Peyer's patch (tissue), 4 donors: ENCODE measurements at regions not wholly inside any gene's neighbourhood (a gene's known extent, or its start where the extent isn't known, plus 50 kb on each side); places are given as distances from the start of the nearest gene placed in this dataset.

Experiments used
- POLR2A ChIP-seq, 2 donors: fragments of 450-650 bp; IDR thresholded peaks; one replicate each; pipeline ENCODE4 v1.5.1; 2017; ENCODE audit warnings: antibody characterized with exemption in 2 of 2, mild to moderate bottlenecking in 2 of 2, moderate library complexity in 2 of 2
- TF ChIP-seq, protein P1 (sequence below), 6 experiments: fragments of 450-650 bp in 4 of 6; fragments of 200-600 bp in 2 of 6; sonication (generic) in 1 of 6; IDR thresholded peaks; one replicate each; pipeline ENCODE4 v1.5.1; 2017 to 2019; ENCODE audit warnings: antibody characterized with exemption in 6 of 6, mild to moderate bottlenecking in 3 of 6, moderate library complexity in 1 of 6

DNA sequence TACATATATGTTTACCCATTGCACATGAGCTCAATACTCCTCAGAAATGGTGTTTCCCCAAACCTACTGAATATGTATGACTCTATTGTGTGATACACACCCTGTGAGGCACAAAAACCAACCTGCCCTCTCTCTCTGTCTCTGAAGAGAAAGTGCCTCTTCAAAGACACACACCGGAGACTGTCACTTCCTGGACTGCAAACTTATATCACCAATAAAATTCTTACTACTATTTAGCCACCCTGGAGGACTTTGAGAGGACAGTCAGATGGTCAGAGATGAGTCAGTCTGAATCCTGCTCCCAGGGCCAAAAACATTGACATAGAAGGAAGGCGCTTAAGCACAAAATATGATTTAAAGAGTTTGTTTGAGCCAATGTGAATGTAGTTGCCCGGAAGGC, 110.4 kb downstream of the PPIAL4G start:
- TF ChIP-seq, protein P1, sequence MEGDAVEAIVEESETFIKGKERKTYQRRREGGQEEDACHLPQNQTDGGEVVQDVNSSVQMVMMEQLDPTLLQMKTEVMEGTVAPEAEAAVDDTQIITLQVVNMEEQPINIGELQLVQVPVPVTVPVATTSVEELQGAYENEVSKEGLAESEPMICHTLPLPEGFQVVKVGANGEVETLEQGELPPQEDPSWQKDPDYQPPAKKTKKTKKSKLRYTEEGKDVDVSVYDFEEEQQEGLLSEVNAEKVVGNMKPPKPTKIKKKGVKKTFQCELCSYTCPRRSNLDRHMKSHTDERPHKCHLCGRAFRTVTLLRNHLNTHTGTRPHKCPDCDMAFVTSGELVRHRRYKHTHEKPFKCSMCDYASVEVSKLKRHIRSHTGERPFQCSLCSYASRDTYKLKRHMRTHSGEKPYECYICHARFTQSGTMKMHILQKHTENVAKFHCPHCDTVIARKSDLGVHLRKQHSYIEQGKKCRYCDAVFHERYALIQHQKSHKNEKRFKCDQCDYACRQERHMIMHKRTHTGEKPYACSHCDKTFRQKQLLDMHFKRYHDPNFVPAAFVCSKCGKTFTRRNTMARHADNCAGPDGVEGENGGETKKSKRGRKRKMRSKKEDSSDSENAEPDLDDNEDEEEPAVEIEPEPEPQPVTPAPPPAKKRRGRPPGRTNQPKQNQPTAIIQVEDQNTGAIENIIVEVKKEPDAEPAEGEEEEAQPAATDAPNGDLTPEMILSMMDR (IDR thresholded peaks at IDR 0.05), result no peak
- no peak for TF ChIP-seq POLR2A (IDR thresholded peaks at IDR 0.05)
